Fibroblast of the aortic adventitia (primary cell): ENCODE measurements at regions not wholly inside any gene's neighbourhood (a gene's known extent, or its start where the extent isn't known, plus 50 kb on each side); places are given as distances from the start of the nearest gene placed in this dataset.
"Not testable (repeated sequence)": the region's sequence is repeated elsewhere in the genome, so short reads cannot be mapped to it uniquely, and the experiment has no call there.

ENCODE experiments used
- DNase-seq: peaks from one replicate; pipeline ENCODE4 v3.0.0-alpha.2; 2010; ENCODE audit warnings: low read depth
- H3K4me3 ChIP-seq: 2 replicates; pipeline ENCODE4 v1.5.1; 2011; ENCODE audit warnings: low read depth, mild to moderate bottlenecking, control low read depth, low read length, moderate library complexity
- TF ChIP-seq, protein P1 (sequence below): IDR thresholded peaks from 2 replicates; pipeline ENCODE4 v1.5.1; 2011; ENCODE audit warnings: mild to moderate bottlenecking, low read length, control low read depth, inconsistent platforms; ENCODE audit not compliant: insufficient read depth

GRCh38 chr6:80523531-80523997 is 417.1 kb downstream of the BCKDHB start:
- H3K4me3 ChIP-seq: no peak overlapping the region
- TF ChIP-seq, protein P1, sequence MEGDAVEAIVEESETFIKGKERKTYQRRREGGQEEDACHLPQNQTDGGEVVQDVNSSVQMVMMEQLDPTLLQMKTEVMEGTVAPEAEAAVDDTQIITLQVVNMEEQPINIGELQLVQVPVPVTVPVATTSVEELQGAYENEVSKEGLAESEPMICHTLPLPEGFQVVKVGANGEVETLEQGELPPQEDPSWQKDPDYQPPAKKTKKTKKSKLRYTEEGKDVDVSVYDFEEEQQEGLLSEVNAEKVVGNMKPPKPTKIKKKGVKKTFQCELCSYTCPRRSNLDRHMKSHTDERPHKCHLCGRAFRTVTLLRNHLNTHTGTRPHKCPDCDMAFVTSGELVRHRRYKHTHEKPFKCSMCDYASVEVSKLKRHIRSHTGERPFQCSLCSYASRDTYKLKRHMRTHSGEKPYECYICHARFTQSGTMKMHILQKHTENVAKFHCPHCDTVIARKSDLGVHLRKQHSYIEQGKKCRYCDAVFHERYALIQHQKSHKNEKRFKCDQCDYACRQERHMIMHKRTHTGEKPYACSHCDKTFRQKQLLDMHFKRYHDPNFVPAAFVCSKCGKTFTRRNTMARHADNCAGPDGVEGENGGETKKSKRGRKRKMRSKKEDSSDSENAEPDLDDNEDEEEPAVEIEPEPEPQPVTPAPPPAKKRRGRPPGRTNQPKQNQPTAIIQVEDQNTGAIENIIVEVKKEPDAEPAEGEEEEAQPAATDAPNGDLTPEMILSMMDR: no peak
- peak; percentile 11 for DNase-seq

DNA sequence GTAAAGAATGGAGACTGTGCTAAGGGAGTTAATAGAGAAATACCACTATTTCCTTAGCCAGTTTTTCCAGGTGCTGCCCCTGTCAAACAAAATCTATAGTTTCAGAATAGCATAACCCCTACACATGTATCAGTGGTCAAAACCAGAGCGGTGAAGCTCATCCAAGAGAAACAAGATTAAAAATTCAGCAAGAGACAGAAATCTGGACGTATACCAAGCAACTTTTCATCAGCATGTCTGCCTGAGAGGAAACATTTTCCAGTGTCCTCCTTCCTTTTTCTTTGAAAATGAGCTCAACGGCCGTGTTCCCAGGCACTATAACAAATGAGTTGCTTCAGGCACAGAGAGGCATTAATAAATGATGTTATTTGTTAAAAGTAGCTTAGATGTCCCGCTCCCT is 416.5 kb downstream of the BCKDHB start:
- DNase-seq: peak; percentile 87
- H3K4me3 ChIP-seq: no peak overlapping the region
- TF ChIP-seq, protein P1: no peak

GRCh38 chr6:80522576-80522975 is 416.1 kb downstream of the BCKDHB start:
- H3K4me3 ChIP-seq: no peak overlapping the region
- TF ChIP-seq, protein P1: no peak
- no peak for DNase-seq

GRCh38 chr6:80519811-80520594 is 413.5 kb downstream of the BCKDHB start:
- peak; percentile 87 for DNase-seq
- H3K4me3 ChIP-seq: no peak overlapping the region
- TF ChIP-seq, protein P1: no peak

- TF ChIP-seq, protein P1: no peak
- no peak for DNase-seq
- no peak overlapping the region for H3K4me3 ChIP-seq
Measured at GRCh38 chr6:80517525-80517924, 411.1 kb downstream of the BCKDHB start.

DNA sequence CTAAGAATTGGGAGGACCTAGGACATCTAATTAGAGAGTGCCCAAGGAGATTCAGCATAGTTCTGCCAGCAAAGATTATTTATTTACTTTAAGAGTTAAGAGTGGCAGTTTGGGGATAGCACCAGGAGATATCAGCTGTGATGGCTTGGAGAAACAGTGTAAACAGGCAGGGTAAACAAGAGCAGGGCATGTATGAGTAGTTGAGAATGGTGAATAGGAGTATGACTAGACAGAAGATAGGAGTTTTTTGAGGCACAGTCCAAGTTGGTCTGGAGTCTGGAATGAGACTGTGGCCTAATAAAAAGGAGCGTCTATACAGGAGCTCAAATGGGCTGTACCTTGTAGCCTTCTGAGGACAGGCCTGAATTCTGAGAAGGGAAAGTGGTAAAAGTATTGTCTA is 404.1 kb downstream of the BCKDHB start:
- not testable (repeated sequence) for H3K4me3 ChIP-seq, DNase-seq

GRCh38 chr6:80508885-80509630 is 402.6 kb downstream of the BCKDHB start:
- TF ChIP-seq, protein P1: no peak
- no peak overlapping the region for H3K4me3 ChIP-seq
- DNase-seq: no peak
